ENCODE measurements at regions not wholly inside any gene's neighbourhood (a gene's known extent, or its start where the extent isn't known, plus 50 kb on each side); places are given as distances from the start of the nearest gene placed in this dataset.
"Not testable (repeated sequence)": the region's sequence is repeated elsewhere in the genome, so short reads cannot be mapped to it uniquely, and the experiment has no call there.

GRCh38 chr17:15831182-15831581 is 99.1 kb downstream of the TBC1D26 start:
- not testable (repeated sequence) for DNase-seq (ENCODE audit: insufficient read length, low spot score, missing footprints); H3K36me3 ChIP-seq (ENCODE audit: insufficient read depth, low read length); H2AFZ ChIP-seq (ENCODE audit: low read length); H3K27ac ChIP-seq (ENCODE audit: low read depth, low read length); H3K4me2 ChIP-seq (ENCODE audit: insufficient read depth, low read length); H3K4me3 ChIP-seq (ENCODE audit: insufficient read depth, low read length); H3K27me3 ChIP-seq (ENCODE audit: insufficient read depth, low read length); H3K4me1 ChIP-seq (ENCODE audit: insufficient read depth, low read length); H3K79me2 ChIP-seq (ENCODE audit: insufficient read depth, low read length); H4K20me1 ChIP-seq (ENCODE audit: insufficient read depth, low read length); H3K9me3 ChIP-seq (ENCODE audit: low read depth, low read length)

- H3K4me3 ChIP-seq (ENCODE audit: insufficient read depth, low read length); H3K27me3 ChIP-seq (ENCODE audit: insufficient read depth, low read length); DNase-seq (ENCODE audit: insufficient read length, low spot score, missing footprints); H2AFZ ChIP-seq (ENCODE audit: low read length); H3K79me2 ChIP-seq (ENCODE audit: insufficient read depth, low read length); H3K27ac ChIP-seq (ENCODE audit: low read depth, low read length); H3K9me3 ChIP-seq (ENCODE audit: low read depth, low read length); H3K36me3 ChIP-seq (ENCODE audit: insufficient read depth, low read length); H4K20me1 ChIP-seq (ENCODE audit: insufficient read depth, low read length); H3K4me1 ChIP-seq (ENCODE audit: insufficient read depth, low read length); H3K4me2 ChIP-seq (ENCODE audit: insufficient read depth, low read length): not testable (repeated sequence)
These were observed 100.9 kb downstream of the TBC1D26 start for GRCh38 chr17:15832921-15833480.

GRCh38 chr17:15833890-15834289 is 101.8 kb downstream of the TBC1D26 start:
- H3K36me3 ChIP-seq (ENCODE audit: insufficient read depth, low read length); H3K4me2 ChIP-seq (ENCODE audit: insufficient read depth, low read length); H3K4me1 ChIP-seq (ENCODE audit: insufficient read depth, low read length); H3K4me3 ChIP-seq (ENCODE audit: insufficient read depth, low read length); H3K27ac ChIP-seq (ENCODE audit: low read depth, low read length); H3K27me3 ChIP-seq (ENCODE audit: insufficient read depth, low read length); DNase-seq (ENCODE audit: insufficient read length, low spot score, missing footprints); H4K20me1 ChIP-seq (ENCODE audit: insufficient read depth, low read length); H3K79me2 ChIP-seq (ENCODE audit: insufficient read depth, low read length); H2AFZ ChIP-seq (ENCODE audit: low read length); H3K9me3 ChIP-seq (ENCODE audit: low read depth, low read length): not testable (repeated sequence)

- not testable (repeated sequence) for H3K27ac ChIP-seq (ENCODE audit: low read depth, low read length); H4K20me1 ChIP-seq (ENCODE audit: insufficient read depth, low read length); H3K79me2 ChIP-seq (ENCODE audit: insufficient read depth, low read length); H3K4me3 ChIP-seq (ENCODE audit: insufficient read depth, low read length); H3K36me3 ChIP-seq (ENCODE audit: insufficient read depth, low read length); H3K4me1 ChIP-seq (ENCODE audit: insufficient read depth, low read length); H2AFZ ChIP-seq (ENCODE audit: low read length); H3K27me3 ChIP-seq (ENCODE audit: insufficient read depth, low read length); H3K4me2 ChIP-seq (ENCODE audit: insufficient read depth, low read length); DNase-seq (ENCODE audit: insufficient read length, low spot score, missing footprints); H3K9me3 ChIP-seq (ENCODE audit: low read depth, low read length)
These were observed 103.4 kb downstream of the TBC1D26 start for GRCh38 chr17:15835481-15835880.

- not testable (repeated sequence) for H2AFZ ChIP-seq (ENCODE audit: low read length); H3K9me3 ChIP-seq (ENCODE audit: low read depth, low read length); H3K27ac ChIP-seq (ENCODE audit: low read depth, low read length); H3K4me1 ChIP-seq (ENCODE audit: insufficient read depth, low read length); H3K4me3 ChIP-seq (ENCODE audit: insufficient read depth, low read length); H4K20me1 ChIP-seq (ENCODE audit: insufficient read depth, low read length); H3K27me3 ChIP-seq (ENCODE audit: insufficient read depth, low read length); DNase-seq (ENCODE audit: insufficient read length, low spot score, missing footprints); H3K79me2 ChIP-seq (ENCODE audit: insufficient read depth, low read length); H3K36me3 ChIP-seq (ENCODE audit: insufficient read depth, low read length); H3K4me2 ChIP-seq (ENCODE audit: insufficient read depth, low read length)
These were observed 104.3 kb downstream of the TBC1D26 start for GRCh38 chr17:15836249-15836982.

- DNase-seq (ENCODE audit: insufficient read length, low spot score, missing footprints); H3K79me2 ChIP-seq (ENCODE audit: insufficient read depth, low read length); H3K4me3 ChIP-seq (ENCODE audit: insufficient read depth, low read length); H3K9me3 ChIP-seq (ENCODE audit: low read depth, low read length); H3K4me1 ChIP-seq (ENCODE audit: insufficient read depth, low read length); H2AFZ ChIP-seq (ENCODE audit: low read length); H4K20me1 ChIP-seq (ENCODE audit: insufficient read depth, low read length); H3K4me2 ChIP-seq (ENCODE audit: insufficient read depth, low read length); H3K27me3 ChIP-seq (ENCODE audit: insufficient read depth, low read length); H3K27ac ChIP-seq (ENCODE audit: low read depth, low read length); H3K36me3 ChIP-seq (ENCODE audit: insufficient read depth, low read length): not testable (repeated sequence)
These were observed 104.9 kb downstream of the TBC1D26 start for GRCh38 chr17:15836991-15837390.

- H4K20me1 ChIP-seq (ENCODE audit: insufficient read depth, low read length); H3K36me3 ChIP-seq (ENCODE audit: insufficient read depth, low read length); H2AFZ ChIP-seq (ENCODE audit: low read length); H3K4me1 ChIP-seq (ENCODE audit: insufficient read depth, low read length); H3K79me2 ChIP-seq (ENCODE audit: insufficient read depth, low read length); H3K9me3 ChIP-seq (ENCODE audit: low read depth, low read length); H3K4me3 ChIP-seq (ENCODE audit: insufficient read depth, low read length); DNase-seq (ENCODE audit: insufficient read length, low spot score, missing footprints); H3K27me3 ChIP-seq (ENCODE audit: insufficient read depth, low read length): not testable (repeated sequence)
- Histone ChIP-seq H3K27ac (ENCODE audit: low read depth, low read length) (peak overlapping the region; percentile 76), H3K4me2 (ENCODE audit: insufficient read depth, low read length) (peak overlapping the region; percentile 32)
These were observed 97.3 kb upstream of the ADORA2B start for GRCh38 chr17:15847447-15848229.

Data from osteoblast (primary cell).